SIG-M5 treated with dmso at 0.1 percent for 504 hours (cell line): ENCODE measurements at regions not wholly inside any gene's neighbourhood (a gene's known extent, or its start where the extent isn't known, plus 50 kb on each side); places are given as distances from the start of the nearest gene placed in this dataset.
"Not testable (repeated sequence)": the region's sequence is repeated elsewhere in the genome, so short reads cannot be mapped to it uniquely, and the experiment has no call there.

Experiments
- DNase-seq: peaks from one replicate; lab custom pipeline; 2025; ENCODE audit not compliant: unreplicated experiment; lab: John Stamatoyannopoulos, UW

DNA sequence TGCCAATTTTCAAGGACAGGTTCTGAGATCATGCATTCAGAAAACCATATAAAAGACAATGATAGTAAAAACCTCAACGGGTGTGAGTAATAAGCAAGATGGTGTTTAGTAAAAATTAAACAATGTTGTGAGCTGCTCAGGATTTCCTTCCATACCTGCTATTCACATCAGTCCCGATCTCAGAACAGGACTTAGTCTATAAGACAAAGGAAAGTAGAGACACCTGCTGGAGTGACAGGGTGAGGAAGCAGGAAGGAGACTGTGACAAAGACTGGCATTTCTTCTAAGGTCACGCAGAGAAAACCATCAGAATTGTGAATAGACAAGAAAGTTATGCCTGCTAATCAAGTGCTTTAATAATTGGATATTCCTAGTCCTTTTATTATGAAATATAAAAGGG, 648.0 kb downstream of the DACH1 start:
- no peak for DNase-seq

GRCh38 chr13:71217827-71218226, 649.2 kb downstream of the DACH1 start:
- DNase-seq, result no peak

DNA sequence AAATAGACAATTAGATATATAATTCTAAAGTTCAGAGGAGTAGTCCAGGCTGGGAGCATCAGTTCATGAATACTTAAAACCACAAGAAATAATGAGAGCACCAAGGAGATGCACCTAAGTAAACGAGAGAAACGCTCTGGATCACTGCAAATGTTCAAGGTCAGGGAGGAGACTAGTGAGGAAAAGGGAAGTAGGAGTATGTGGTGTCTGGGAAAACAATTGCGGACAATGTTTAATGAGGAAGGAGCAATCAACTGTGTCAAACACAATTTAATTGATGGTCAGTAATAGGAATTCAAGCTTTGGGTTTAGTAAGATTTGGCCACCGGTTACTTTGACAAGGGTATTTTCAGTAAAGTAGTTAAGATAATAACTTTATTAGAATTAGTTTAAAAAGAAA, 652.2 kb downstream of the DACH1 start:
- no peak for DNase-seq

- DNase-seq, result no peak
Observed at GRCh38 chr13:71214357-71214756, 652.6 kb downstream of the DACH1 start.

GRCh38 chr13:71213252-71213821, 653.7 kb downstream of the DACH1 start:
- DNase-seq, result no peak

DNA sequence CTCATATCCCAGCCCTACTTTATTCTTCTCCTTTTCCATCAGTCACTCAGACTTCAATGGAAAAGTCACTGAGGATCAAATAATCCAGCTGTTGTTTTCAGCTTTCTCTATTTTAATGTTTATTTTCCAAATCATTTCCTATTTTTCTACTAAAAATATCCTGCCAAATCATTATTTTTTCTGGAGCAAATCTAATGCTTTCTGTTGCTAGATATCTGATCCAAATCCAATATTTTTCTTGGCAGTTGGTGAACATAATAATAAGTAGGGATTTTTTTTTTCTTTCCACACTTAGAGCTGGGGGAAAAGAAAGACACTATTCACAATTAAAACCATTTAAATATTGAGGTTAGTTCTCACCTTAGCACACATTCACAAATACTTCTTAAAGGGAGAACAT, 656.1 kb downstream of the DACH1 start:
- DNase-seq, result no peak

DNA sequence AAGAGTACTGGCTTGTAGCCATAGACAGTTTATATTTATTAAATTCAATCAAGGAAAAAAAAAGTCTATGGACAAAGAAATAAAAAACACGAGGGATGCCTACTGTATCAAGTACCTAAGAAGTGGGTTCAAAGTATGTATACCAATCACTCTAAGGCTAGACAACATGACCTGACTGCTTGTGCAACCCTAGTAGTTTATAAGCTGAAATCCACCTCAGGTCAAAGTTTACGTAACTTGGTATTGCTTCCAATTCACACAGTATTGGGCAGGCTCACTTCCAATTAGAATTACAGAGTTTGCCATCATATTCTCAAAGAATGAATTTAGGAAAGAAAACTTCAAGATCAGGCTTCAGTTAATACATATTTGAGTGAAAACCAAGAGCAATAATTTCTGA, 657.8 kb downstream of the DACH1 start:
- DNase-seq, result no peak

DNA sequence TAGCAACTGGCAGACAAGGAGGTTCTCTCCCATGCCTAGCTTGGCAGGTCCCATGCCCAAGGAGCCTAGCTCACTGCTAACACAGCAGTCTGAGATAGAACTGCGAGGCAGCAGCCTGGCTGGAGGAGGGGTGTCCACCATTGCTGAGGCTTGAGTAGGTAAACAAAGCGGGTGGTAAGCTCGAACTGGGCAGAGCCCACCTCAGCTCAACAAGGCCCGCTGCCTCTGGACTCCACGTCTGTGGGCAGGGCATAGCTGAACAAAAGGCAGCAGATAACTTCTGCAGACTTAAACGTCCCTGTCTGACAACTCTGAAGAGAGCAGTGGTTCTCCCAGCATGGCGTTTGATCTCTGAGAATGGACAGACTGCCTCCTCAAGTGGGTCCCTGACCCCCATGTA, 682.4 kb downstream of the DACH1 start:
- not testable (repeated sequence) for DNase-seq

- DNase-seq, result not testable (repeated sequence)
Observed at GRCh38 chr13:71183352-71183751, 683.7 kb downstream of the DACH1 start.

GRCh38 chr13:71171740-71172139, 695.3 kb downstream of the DACH1 start:
- no peak for DNase-seq

- no peak for DNase-seq
Observed at GRCh38 chr13:71169180-71169579, 697.8 kb downstream of the DACH1 start.

DNA sequence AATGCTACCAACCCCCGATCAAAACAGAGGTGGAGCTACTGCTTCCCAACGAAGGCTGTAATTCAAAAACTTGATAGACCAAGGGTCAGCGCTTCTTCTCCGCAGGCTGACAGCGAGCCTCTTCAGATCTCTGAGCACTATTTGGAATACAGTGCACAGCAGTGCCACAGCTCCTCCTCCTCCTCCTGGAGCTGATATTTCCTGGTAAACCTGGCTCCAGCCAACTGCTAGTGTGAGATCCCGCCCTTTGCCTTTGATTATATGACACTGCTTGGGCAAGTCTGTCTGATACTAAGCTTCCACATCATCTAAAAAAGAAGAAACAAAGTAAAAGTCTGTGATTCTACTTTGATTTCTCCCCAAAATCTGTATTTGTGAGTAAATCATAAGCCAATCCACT, 710.5 kb downstream of the DACH1 start:
- no peak for DNase-seq

- DNase-seq, result no peak
Observed at GRCh38 chr13:71149498-71150363, 717.3 kb downstream of the DACH1 start.

DNA sequence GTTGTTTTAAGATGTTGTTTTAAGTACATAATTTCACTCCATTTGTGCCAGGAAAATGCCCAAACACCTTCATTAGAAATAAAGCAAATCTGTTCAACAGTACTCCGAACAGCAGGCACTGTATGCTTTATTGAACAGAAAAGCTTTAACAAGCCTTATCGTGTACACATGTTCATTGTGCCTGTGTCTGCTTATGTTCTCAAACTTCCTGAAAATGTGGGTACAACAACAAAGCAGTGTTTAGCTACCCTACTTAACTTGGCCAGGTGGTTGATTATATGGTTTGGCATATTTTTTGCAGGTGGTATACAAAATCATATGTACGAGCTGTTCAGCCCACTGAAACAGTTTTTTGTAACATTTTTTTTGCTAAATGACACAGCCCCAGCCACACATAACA, 718.0 kb downstream of the DACH1 start:
- DNase-seq, result no peak

DNA sequence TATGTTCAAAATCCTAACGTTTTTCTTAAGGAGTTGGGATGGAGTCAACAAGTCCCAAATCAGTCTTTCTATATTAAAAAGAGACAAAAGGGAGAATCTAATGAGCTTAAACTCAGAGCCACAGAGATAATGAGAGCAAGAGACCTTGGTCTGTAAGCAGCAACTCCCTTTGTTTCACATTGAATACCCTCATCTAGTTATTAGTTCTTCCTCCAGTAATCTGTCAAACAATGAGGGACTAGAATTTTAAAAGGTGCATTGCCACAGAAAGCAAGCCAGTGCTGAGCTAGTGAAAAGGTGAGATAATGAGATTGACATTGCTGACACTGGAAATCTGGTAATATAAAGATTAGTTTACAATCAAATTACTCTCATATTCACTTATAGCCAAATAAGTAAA, 718.6 kb downstream of the DACH1 start:
- DNase-seq, result no peak

DNA sequence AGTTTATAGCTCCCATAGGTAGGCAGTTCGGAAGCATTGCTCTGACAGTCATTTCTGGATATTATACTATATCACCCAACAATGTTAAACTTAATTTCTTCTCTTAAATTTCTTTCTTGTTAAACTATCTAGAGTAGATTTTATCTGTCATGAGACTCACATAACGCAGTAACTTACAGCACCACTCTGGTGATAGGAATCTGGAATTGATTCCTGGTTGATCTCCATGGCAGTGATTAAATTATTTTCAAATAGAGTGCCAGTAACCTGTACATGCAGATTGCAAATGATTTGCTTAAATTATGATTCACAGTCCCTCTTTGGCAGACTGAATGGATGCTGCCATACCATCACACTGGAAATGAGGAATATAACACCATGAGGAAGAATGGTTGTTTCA, 722.1 kb downstream of the DACH1 start:
- no peak for DNase-seq

GRCh38 chr13:71137101-71137500, 729.9 kb downstream of the DACH1 start:
- DNase-seq, result no peak

- DNase-seq, result no peak
Observed at GRCh38 chr13:71124230-71124629, 742.8 kb downstream of the DACH1 start.

- DNase-seq, result no peak
Observed at GRCh38 chr13:71118779-71119364, 748.1 kb downstream of the DACH1 start.

DNA sequence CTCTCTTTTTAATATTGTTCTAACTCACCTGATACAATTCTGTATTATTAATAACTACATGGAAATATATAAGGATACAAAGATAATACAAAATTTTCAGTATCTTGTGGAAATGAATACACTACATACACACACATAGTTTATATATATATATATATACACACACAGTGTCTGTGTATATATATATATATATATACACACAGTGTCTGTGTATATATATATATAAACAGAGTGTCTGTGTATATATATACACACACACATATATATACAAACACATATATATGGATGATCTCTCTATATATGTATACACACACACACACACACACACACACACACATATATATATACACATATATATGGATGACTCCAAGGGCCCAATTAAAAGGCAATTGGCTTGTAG, 749.1 kb downstream of the DACH1 start:
- no peak for DNase-seq

DNA sequence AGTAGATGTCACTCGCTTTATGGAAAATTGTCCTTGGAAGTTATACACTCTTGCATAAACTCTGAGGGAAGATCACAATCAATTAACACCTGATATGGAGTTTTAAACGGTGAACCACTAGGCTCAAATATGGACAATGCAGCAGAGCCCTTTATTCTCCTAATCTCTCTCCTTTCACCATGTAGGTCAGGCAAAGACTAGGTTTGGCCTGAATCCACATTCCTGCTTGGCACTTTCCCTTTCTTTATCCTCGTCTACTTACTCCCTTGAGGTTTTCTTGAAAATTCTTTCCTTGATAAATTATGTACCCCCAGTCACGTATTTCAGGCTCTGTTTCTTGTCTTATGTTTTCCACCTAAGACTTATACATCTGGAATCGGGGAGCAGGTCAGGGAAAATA, 751.7 kb downstream of the DACH1 start:
- DNase-seq, result no peak

GRCh38 chr13:71096421-71096820, 770.6 kb downstream of the DACH1 start:
- DNase-seq, result no peak
